ENCODE measurements at regions not wholly inside any gene's neighbourhood (a gene's known extent, or its start where the extent isn't known, plus 50 kb on each side); places are given as distances from the start of the nearest gene placed in this dataset.

DNA sequence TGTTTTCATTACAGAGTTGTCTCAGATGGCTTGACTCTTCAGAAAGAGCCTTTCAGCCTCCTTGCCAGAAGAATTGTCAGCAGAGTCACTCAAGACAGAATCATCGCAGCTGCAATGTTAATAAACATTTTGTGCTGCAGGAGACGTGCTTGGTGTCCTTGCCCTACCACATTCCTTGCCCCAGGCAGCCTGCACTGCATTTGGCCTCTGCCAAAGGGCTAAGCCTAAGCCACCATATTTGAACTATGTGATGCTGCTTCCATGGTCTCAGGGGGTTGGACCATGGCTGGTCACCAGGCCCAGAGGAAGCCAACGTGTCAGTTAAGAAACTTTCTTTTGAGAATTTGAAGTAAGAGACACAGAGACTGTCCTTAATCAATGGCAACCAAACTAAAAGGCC lies 145.4 kb downstream of the ACTL7B start:
- no peak for DNase-seq

DNA sequence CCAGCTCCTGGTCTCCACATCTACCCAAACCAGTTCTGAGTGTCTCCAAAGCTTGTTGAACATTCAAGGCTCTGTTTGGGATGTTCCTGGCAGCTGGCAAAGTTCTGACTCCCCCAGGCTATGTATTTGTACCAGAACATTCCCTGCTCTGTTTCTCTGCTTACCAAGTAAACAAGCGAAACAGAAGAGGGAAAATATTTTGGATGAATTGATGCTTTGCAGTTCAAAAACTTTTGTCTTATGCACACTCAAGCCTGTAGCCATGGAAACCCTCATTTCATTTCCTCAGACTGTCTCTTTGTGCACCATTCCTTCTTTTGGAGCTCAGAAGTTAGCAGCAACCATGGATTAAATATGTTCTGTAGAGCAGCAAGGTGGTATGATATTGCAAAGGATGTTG lies 145.8 kb downstream of the ACTL7B start:
- no peak for DNase-seq

DNA sequence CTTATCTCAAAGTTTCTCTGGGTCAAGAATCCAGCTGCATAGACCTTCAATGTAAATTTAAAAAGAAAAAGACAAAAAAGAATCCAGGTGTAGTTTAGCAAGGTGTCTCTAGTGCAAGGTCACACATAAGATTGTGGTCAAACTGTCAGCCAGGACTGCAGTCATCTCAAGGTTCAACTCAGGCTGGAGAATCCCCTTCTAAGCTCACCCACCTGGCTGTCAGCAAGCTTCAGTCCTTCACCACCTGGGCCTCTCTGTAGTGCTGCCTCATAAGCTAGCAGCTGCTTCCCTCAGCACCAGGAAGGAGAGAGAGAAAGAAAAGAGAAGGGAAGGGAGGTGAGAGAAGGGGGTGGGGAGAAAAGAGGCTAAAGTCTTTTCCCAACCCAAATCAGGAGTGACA lies 146.7 kb downstream of the ACTL7B start:
- no peak for DNase-seq

DNA sequence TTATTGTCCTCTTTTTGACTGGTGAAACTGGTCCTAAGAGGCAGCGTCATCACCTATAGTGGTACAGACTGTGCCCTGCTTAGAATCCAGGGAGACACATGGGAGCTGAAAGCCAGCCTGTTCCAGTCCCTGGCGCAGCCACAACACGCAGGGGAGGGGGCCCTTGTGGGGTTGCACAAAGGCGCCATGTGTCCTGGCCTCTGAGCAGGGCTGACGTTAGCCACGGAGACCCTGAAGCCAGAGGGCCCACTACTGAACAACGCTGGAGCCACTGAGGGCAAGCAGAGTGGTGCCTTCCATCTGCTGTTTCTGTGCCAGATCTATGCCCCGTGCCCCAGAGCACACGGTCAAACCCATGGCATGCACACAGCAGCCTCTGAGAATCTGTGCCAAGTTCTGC lies 147.3 kb downstream of the ACTL7B start:
- DNase-seq = no peak

DNA sequence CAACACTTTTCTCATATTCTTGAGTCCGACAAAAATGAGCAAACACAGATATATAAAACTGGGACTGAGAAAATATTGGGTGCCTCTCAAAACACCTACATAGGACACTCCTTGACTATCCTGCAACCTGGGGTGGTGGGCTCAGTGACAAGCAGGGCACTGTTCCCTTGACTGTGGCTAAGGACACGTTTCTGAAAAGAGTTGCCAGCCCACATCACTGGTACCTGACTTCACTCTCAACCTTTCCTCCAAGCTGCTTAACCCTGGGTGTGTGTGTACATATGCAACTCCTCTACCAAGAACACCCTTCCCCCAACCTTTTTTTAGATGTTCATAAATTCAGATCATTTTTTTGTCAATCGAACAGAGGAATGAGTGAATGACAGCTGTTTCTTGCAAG lies 148.7 kb downstream of the ACTL7B start:
- no peak for DNase-seq

DNA sequence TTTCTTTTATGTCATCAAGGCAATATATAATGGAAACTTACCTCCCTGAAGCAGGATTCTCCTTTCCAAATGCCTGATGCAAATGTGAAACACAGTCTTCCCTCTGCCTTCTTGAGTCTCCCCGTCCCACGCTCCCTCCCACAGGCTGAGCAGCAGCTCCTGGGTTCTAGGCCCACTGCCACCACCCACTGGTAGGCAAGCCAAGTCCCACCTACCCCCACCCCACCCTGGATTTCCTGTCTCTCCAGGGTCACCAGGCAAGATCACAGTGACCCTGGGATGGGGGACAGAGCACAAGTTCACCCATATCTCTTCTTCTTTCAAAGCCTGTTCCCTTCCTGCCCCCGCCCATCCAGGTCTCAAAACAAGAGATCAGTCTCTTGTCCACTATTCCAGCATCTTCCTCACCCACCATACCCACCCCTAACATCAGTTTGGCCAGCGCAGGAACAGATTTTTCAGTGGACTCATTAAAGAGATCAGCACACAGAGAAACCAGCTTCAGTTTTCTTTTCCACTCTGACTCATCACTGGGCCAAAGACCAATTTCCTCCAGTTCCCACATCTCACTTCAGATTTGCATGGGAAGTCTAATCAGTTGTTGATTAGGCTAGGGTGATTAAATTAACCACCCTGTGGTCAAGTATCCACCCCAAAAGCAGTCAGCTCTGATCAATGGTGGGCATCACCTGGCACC lies 151.5 kb downstream of the ACTL7B start:
- DNase-seq = peak in 1 of 4 experiments; percentile 11

DNA sequence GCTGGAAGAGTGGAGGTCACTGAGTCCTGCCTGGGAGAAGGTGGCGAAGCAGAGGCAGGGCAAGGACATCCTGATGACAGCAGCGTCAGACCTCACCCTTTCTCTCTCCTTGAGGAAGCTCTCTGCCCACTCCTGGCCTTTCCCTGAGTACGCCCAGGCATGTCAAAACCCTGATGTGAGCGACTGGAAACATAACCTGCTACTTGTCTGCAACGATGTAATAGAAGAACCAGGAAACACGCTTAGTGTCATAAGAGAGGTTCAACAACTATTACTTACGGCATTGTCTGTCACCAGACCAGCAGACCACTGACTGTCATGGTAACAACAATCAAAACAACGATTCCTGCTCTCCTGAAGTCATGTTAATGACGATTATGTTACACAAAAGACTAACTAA lies 152.4 kb downstream of the ACTL7B start:
- no peak for DNase-seq

DNA sequence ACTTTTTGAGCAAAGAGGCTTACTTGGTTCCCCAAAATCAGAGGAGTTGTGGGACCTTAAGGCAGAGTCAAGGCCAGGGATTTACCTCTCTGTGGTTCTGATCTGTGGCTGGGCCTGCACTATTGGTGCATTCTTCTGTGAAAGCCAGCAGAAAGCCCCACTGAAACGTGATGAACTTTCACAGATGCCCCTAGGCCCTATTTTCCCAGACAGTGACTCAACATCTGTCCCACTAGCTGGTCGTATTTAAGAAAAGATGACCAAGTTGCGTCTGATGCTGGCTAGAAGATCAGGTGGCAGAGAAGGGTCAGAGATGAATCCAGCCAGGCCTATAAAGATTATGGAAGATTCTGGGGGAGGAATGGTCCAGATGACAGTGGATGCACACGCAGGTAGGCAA lies 153.1 kb downstream of the ACTL7B start:
- DNase-seq = no peak

DNA sequence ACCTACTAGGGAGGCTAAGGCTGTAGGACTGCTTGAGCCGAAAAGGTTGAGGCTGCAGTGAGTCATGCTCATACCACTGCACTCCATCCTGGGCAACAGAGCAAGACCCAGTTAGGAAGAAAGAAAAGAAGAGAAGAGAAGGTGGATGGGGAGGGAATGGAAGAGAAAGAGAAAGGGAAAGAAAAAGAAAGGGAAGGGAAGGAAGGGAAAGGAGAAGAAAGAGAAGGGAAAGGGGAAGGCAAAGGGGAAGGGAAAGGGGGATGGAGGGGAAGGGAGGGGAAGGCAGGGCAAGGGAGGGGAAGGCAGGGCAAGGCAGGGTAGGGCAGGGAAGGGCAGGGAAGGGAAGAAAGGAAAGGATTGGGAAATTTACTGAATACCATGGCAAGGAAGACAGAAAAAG lies 157.0 kb downstream of the ACTL7B start:
- DNase-seq = no peak

DNA sequence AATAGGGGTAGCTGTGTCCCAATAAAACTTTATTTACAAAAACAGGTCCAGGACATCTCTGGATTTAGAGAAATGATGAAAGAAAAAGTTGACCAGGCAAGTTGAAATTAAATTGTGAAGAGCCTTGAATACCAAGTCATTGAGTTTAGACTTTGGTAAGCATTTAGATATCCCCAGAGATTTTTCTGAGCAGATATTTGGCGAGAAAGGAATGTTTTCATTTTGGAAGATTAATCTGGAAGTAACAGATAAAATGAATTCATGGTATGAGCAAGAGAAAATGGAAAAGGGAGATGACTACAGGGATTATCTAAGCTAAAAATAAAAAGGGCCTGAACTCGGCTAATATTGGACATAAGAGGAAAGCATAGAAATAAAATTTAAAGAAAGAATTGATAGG lies 157.6 kb downstream of the ACTL7B start:
- no peak for DNase-seq

DNA sequence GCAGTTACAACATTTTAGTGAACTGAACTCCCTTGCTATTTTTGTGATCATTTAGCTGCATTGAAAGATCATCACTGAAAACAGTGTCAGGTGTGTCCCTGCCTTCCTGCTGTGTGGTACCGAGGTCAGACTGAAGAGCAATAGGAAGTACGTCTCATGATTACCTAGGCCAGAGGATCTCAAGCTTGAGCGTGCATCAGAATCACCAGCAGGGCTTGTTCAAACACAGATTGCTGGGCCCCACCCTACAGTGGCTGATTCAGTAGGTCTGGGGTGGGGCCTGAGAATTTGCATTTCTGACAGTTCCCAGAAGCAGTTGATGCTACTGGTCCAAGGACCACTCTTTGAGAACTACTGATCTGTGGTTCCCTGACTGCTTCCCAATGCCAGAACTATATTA lies 159.6 kb downstream of the ACTL7B start:
- DNase-seq = no peak

DNA sequence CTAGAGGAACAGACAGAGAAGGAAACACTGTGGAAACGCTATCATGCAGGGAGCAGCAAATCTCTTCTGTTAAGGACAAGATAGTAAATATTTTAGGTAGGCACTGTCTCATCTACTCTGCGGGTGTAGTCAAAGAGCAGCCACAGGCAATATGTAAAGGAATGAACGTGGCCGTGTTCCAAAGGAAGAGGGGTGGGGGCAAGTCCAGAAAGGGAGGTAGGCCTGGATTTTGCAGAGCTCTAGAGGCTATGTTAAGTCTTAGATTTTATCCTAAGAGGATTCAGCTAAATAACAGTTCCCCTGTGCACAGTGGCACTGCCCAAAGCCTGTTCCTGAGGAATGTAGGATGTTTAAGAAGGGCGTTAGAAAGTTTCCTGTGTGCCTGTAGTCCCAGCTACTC lies 161.6 kb downstream of the ACTL7B start:
- DNase-seq = no peak

DNA sequence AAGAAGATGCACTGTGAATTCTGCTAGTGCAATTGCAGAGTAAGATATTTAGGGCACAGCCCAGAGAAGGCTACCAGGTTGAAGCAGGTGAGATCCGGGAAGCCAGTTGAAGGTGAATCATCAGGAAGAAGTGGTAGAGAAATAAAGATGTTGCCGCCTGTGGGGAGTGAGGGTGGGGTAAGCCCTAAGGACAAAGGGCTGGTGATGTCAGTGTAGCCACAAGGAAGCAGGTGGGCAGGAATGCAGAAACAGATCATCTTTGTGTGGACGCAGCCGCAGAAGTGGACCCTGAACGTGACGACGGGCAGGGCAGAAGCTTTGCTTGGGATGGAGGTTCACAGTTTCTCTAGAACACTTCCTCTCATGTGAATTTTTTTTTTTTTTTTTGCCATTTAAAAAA lies 164.2 kb downstream of the ACTL7B start:
- no peak for DNase-seq

DNA sequence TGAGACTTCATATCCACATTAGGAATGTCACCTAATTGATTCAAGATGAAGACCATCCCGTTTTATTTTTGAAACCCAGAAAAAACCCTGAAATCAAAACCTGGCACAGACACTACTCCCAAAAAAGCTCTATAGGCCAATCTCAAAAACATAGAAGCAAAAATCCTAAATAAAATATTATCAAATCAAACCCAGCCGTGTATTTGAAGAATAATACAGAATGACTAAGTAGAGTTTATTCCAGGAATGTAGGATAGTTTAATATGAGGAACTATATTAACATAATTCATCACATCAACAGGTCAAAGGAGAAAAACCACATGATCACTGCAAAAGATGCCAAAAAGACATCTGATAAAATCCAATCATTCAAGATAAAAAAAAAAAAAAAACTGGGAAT lies 167.1 kb downstream of the ACTL7B start:
- no peak for DNase-seq

DNA sequence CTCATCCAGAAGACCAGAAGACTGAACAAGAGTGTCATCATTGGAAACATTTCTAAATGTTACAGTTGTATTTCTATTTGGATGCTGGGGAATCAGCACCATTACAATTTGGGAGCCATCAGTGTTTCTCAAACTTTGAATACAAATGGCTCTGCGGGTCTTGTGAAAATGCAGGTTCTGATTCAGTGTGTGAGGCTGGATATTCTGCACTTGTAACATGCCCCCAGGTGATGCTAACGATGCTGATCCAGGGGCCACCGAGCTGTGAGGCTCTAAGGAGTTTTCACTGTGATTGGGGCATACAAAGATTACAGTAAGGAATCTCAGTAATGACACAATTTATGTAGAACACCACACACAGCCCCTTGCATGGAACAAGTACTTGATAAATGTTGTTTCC lies 167.7 kb downstream of the ACTL7B start:
- no peak for DNase-seq

DNA sequence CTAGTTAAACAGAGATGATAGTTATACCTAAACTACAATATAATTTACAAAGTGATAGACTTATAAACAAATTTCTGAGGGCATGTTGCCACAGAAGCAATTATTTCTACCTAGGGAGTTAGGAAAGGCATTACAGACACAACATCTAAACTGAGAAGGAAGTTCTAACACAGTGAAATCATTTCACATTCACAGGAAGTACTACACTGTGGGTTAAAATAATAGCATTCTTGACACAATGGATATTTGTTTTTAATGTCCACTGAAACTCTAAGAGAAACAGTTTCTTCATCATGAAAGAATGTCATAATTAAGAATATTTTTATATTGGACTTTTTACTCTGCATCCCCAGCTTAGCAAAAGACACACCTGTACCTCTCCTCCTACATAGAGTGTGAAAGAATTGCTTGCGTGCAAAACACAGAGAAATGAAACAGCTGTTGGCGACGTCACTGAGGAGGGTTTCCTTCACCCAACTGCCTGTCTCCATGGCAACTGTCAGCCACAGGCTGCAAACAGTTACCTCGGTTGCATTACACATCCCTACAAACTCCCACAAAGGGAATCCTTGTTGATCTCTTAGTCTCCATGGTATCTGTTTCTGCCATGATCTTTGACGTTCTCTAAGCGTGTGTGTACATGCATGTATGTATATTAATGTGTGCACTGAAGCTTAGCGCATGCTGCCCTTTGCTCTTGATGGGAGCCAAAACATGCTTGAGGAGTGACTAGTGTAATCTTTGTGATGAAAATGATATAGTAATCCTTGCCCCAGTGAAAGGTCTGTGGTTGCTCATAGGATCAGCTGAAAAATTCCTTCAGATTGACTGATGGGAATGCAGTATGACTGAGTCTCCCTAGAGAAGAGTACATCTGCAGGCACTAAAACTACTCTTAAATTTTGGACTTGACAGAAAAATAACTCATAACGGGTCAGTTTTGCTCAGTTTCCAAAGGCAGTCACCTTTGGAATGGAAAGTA lies 168.5 kb downstream of the ACTL7B start:
- no peak for DNase-seq

DNA sequence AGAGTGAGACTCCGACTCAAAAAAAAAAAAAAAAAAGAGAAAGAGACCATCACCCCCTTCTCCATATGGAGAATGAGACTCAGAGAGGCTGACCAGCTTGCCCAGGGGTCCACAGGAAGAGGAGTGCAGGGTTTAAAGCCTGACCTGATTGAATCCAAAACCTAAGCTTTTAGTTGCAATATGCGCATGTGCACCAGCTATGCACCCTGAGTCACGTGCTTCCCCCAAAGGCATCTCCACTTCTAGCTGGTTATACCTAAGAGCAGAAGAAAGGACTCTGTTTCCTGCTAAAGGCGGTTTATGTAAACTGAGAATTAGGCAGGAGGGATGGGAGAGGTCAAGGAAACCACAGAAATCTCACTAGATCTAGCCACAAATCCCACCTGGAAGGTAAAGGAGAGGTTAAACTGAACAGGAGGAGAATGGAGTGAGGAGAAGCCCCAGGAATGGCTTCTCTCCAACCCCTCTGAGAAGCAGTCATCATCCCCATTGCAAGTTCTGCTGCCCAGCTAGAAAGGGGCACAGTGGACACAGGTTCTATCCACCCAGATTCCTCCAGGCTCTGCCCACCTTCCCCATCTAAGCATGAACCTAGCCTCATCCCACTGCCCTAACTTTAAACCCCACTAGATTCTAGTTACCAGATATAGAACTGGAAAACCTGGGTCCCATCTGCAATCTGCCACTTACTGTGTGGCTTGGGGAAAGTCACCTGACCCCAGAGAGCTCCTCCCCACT lies 171.3 kb downstream of the ACTL7B start:
- DNase-seq = no peak

DNA sequence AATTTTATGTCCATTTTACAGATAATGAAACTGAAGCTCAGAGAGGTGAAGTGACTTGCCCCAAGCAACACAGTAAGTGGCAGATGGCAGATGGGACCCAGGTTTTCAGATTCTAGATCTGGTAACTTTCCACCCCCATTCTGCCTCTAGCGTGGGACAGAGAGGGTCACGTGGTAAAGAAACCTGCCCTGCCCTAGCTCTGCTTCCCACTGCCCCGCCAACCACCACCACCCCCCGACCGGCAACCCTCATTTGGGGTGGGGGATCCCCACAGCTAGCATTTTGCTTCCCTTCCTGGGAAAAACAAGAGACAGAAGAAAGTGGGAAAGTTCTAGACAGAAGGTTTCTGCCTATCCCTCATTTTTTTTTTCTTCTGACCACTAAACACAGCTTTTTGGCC lies 172.5 kb downstream of the ACTL7B start:
- no peak for DNase-seq

DNA sequence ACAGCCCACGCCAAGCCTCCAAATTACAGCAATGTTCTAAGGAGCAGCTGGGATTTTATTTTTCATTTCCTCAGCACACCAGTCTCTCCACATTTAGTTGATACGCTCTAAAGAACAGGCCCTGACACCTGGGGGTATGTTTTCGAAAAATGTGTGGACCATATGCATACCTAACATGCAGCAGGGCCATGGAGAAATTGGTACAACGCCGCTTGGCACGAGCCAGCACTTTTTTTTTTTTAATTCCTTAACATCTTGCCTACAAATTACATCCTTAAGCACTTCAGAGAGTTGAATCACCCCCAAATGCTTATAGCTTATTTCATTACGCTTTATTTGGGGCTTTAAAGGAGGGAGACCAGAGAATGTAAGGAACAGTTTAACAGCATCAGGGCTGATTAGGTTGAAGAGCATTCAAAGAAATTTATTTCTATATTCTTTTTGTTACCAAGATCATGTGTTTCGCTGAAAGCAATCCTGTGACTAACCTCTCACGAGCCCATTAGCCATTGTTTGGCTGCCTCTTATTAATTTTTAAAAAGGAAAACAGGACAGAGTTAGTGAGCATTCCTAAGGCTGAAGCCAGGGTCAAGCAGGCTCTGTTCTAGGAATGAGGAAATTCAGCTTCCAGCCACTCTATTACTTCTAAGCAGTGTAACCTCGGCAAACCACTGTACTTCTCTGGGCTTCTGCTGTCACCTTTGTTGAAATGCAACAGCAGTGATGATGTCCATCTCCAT lies 173.8 kb downstream of the ACTL7B start:
- DNase-seq = no peak

DNA sequence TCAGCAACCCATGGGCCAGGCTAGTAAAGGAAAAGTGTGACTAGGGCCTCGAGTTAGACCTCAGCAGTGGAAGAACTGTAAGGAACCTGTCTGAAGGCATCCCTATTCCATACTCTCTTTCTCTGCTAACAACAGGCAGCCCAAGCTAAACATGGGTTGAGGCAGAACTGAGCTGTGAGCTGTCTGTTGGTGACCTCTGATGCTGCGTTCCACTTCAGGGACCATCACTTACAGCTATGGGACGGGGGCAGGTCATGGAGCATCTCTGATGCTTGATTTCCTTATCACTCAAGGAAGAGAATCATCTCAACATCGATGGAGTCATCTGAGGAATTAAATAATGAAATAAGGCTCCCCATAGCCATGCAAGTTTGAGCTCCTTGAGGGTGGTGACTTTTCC lies 174.8 kb downstream of the ACTL7B start:
- DNase-seq = no peak

DNA sequence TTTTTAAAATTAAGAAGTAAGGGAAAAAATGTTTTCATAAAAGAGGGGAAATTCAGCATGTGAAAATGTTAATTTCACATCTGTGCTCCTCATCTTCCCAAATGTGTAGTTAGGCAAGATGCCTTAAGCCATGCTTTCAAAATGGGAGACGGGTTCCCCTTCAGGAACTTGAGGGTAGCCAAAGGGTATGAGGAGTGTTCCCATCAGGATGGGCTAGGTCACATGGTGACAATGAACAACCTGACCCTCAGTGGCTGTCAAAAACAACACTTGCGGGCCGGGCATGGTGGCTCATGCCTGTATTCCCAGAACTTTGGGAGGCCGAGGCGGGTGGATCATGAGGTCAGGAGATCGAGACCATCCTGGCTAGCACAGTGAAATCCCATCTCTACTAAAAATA lies 178.0 kb downstream of the ACTL7B start:
- no peak for DNase-seq

DNA sequence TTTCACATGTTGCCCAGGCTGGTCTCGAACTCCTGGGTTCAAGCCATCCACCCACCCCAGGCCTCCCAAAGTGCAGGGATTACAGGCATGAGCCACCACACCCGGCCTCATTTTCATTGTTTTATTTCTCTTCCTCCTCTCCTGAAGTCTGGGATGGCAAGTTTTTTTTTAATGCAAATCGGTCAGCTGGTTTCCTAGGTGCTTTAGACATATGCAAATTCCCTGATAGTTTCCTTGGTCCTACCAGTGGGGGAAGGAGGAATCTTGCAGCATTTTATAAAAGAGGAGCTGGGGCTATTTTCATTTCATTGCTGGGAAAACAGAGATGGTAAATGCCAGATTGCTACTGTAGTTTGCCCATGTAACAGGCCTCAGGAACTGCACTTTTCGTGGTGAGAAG lies 179.4 kb downstream of the ACTL7B start:
- no peak for DNase-seq

DNA sequence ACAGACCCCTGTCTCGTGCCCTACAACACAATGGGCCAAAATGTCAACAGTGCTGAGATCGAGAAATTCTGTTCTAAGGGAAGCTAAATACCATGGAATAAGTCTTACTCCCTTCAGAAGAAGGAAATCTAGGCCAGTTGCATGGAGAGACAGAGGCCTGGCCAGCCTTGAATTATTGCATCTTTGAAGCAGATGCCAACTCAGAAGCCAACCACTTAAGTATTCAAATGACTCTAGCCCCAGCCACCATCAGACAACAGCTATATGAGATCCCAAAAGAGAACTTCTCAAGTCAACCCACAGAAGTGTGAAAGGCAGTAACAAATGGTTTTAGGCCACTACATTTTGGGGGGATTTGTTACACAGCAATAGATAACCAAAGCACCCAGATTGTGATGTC lies 180.1 kb downstream of the ACTL7B start:
- DNase-seq = no peak
